ENCODE measurements at regions not wholly inside any gene's neighbourhood (a gene's known extent, or its start where the extent isn't known, plus 50 kb on each side); places are given as distances from the start of the nearest gene placed in this dataset.

- TF ChIP-seq ZFX (CRISPR knock-in tag; IDR thresholded peaks at IDR 0.05) (no peak), SP2 (IDR thresholded peaks at IDR 0.05; ENCODE audit: extremely low read depth, low read depth, low read length, poor library complexity, severe bottlenecking) (no peak)
These were observed 299.9 kb upstream of the IRX2 start (continued) for GRCh38 chr5:3051400-3051799.

GRCh38 chr5:3050863-3051262 lies 299.4 kb upstream of the IRX2 start:
- no peak for TF ChIP-seq ZNF780A (CRISPR knock-in tag; IDR thresholded peaks at IDR 0.05)
- TF ChIP-seq ZNF695 (CRISPR knock-in tag; IDR thresholded peaks at IDR 0.05), result no peak
- TF ChIP-seq ZNF224 (CRISPR knock-in tag; IDR thresholded peaks at IDR 0.05), result no peak
- no peak for TF ChIP-seq RNF219 (CRISPR knock-in tag; IDR thresholded peaks at IDR 0.05)
- TF ChIP-seq FOSL1 (tag; conservative IDR thresholded peaks at IDR 0.05), result no peak
- TF ChIP-seq ZKSCAN3 (CRISPR knock-in tag; IDR thresholded peaks at IDR 0.05), result no peak
- TF ChIP-seq ZNF57 (CRISPR knock-in tag; IDR thresholded peaks at IDR 0.05), result no peak
- no peak for TF ChIP-seq MAFF (IDR thresholded peaks at IDR 0.05; ENCODE audit: low read length)
- no peak for TF ChIP-seq CREB5 (CRISPR knock-in tag; IDR thresholded peaks at IDR 0.05)
- no peak for TF ChIP-seq GATAD2A (IDR thresholded peaks at IDR 0.05)
- no peak for TF ChIP-seq CREM (IDR thresholded peaks at IDR 0.05; ENCODE audit: low read depth)
- no peak for TF ChIP-seq PREB (CRISPR knock-in tag; IDR thresholded peaks at IDR 0.05)
- no peak for TF ChIP-seq ZFP30 (CRISPR knock-in tag; IDR thresholded peaks at IDR 0.05; ENCODE audit: borderline replicate concordance)
- no peak for TF ChIP-seq ELF1 (tag; IDR thresholded peaks at IDR 0.05)
- TF ChIP-seq CSDE1 (IDR thresholded peaks at IDR 0.05), result no peak
- TF ChIP-seq CBX3 (IDR thresholded peaks at IDR 0.05; ENCODE audit: borderline replicate concordance in 1 of 2, low read length in 2 of 2), result no peak
- no peak for TF ChIP-seq RBM22 (IDR thresholded peaks at IDR 0.05; ENCODE audit: low read depth, low read length, poor library complexity, severe bottlenecking)
- no peak for TF ChIP-seq TAL1 (IDR thresholded peaks at IDR 0.05)
- H4K20me1 ChIP-seq (replicated peaks; ENCODE audit: control insufficient read depth, insufficient read depth, low read length), result no peaks in the 10 kb centered on the region
- H3K9ac ChIP-seq (ENCODE audit: insufficient read depth in 1 of 2, low read depth in 2 of 2, low read length in 2 of 2), result no peak overlapping the region
- ATAC-seq (no peak), DNase-seq (ENCODE audit: extremely low read depth in 1 of 4, low spot score in 3 of 4) (no peak), FAIRE-seq (no peak)
- ChIA-PET CTCF (ENCODE audit: low intra/inter-chr PET ratio) (no interaction called here), POLR2A (no interaction called here)
- H3K27me3 ChIP-seq (ENCODE audit: control insufficient read depth in 2 of 2, insufficient read depth in 2 of 2, low read length in 2 of 2), result peaks cover 0 to 13% of the 10 kb centered on the region in 2 experiments; a peak in 3 of 5 replicates
- H3K4me3 ChIP-seq, result no peak overlapping the region
- no peak overlapping the region for H3K4me2 ChIP-seq (ENCODE audit: insufficient read depth, low read length)
- no peak overlapping the region for H2AFZ ChIP-seq (ENCODE audit: low read depth, low read length)
- intact Hi-C loops (cut with micrococcal nuclease) (no loop called here), in situ Hi-C loops (cut with MboI) (no loop called here)
- under 1% methylated on average over 13 of the region's 13 CpGs for WGBS (ENCODE audit: insufficient coverage, low coverage, missing lambda C conversion rate)
- H3K36me3 ChIP-seq (ENCODE audit: control insufficient read depth, insufficient read depth, low read length), result no peaks in the 10 kb centered on the region
- H3K9me3 ChIP-seq (replicated peaks; ENCODE audit: control insufficient read depth, insufficient read depth, low read depth, low read length), result no peaks in the 10 kb centered on the region
- H3K79me2 ChIP-seq (ENCODE audit: control insufficient read depth, insufficient read depth, low read length), result no peaks in the 10 kb centered on the region
- BruUV-seq (replicated peaks), result no TSS peak
- no peak overlapping the region for H3K27ac ChIP-seq (ENCODE audit: extremely low read depth, low read depth, low read length)
- H3K9me1 ChIP-seq (ENCODE audit: control insufficient read depth, insufficient read depth, low read length), result no peaks in the 10 kb centered on the region
- H3K4me1 ChIP-seq (replicated peaks in 1 of 2; ENCODE audit: control insufficient read depth in 2 of 2, insufficient read depth in 2 of 2, low read length in 2 of 2), result no peaks in the 10 kb centered on the region
